Esophagus muscularis mucosa (tissue), 4 donors: ENCODE measurements at regions not wholly inside any gene's neighbourhood (a gene's known extent, or its start where the extent isn't known, plus 50 kb on each side); places are given as distances from the start of the nearest gene placed in this dataset.

Experiments
- DNase-seq: peaks from one replicate; pipeline ENCODE4 v3.0.0-alpha.2; 2017; ENCODE audit errors: extremely low spot score
- H3K27ac ChIP-seq, 4 donors: fragments of 200-600 bp; sonication (generic); replicated peaks in 1 of 4; 1 replicate in 3 of 4; 2 replicates in 1 of 4; pipeline ENCODE4 v1.5.1; 2016 to 2019; ENCODE audit warnings: mild to moderate bottlenecking in 1 of 4
- H3K27me3 ChIP-seq, 4 donors: fragments of 200-600 bp; sonication (generic); one replicate each; pipeline versions ENCODE4 v1.5.1 to v1.6.0; 2016 to 2019
- H3K36me3 ChIP-seq, 4 donors: fragments of 200-600 bp; sonication (generic); one replicate each; pipeline ENCODE4 v1.5.1; 2016 to 2019
- H3K4me1 ChIP-seq, 4 donors: fragments of 200-600 bp; sonication (generic); one replicate each; pipeline ENCODE4 v1.5.1; 2016 to 2019
- H3K4me3 ChIP-seq, 4 donors: fragments of 200-600 bp; sonication (generic); 1 replicate in 2 of 4; 2 replicates in 2 of 4; pipeline ENCODE4 v1.5.1; 2016 to 2019; ENCODE audit warnings: mild to moderate bottlenecking in 4 of 4, moderate library complexity in 1 of 4
- H3K9me3 ChIP-seq, 4 donors: fragments of 200-600 bp; sonication (generic); 1 replicate in 3 of 4; 2 replicates in 1 of 4; pipeline ENCODE4 v1.5.1; 2016 to 2019
- EP300 ChIP-seq: sonication (generic); formaldehyde crosslinking; IDR thresholded peaks from one replicate; pipeline ENCODE4 v1.6.1; 2017; ENCODE audit warnings: antibody characterized with exemption
- POLR2A ChIP-seq: fragments of 450-650 bp; IDR thresholded peaks from one replicate; pipeline ENCODE4 v1.6.1; 2017; ENCODE audit warnings: antibody characterized with exemption, moderate library complexity, mild to moderate bottlenecking, low read depth
- POLR2AphosphoS5 ChIP-seq, 2 donors: sonication (generic); formaldehyde crosslinking; IDR thresholded peaks; one replicate each; pipeline ENCODE4 v1.6.1; 2017; ENCODE audit warnings: antibody characterized with exemption in 2 of 2
- WGBS: methylation state at CpG from one replicate; pipeline ENCODE4 v1.1.5; 2018; 5-methylcytosine and 5-hydroxymethylcytosine counted together
- intact Hi-C: fragments of 100-400 bp; cut with DNase I; formaldehyde crosslinking; loops from one replicate; pipeline ENCODE4 v1.15.1; 2023
- TF ChIP-seq, protein P1 (sequence below), 3 experiments: fragments of 200-600 bp in 2 of 3; fragments of 450-650 bp in 1 of 3; sonication (generic) in 2 of 3; IDR thresholded peaks; one replicate each; pipeline ENCODE4 v1.5.1; 2017 to 2019; ENCODE audit warnings: antibody characterized with exemption in 3 of 3, mild to moderate bottlenecking in 2 of 3, moderate library complexity in 1 of 3

GRCh38 chr22:48650323-48651035, 1177.2 kb downstream of the BRD1 start:
- Histone ChIP-seq H3K9me3 (peaks cover 0 to 6% (median 3%) of the 10 kb centered on the region in 4 donors), H3K4me1 (no peaks in the 10 kb centered on the region), H3K27ac (no peak overlapping the region), H3K4me3 (no peak overlapping the region), H3K36me3 (no peaks in the 10 kb centered on the region), H3K27me3 (peaks cover 0 to 22% (median 0%) of the 10 kb centered on the region in 4 donors)
- WGBS: 89% methylated on average over 17 of the region's 17 CpGs
- DNase-seq: no peak
- TF ChIP-seq POLR2A (no peak), EP300 (no peak), POLR2AphosphoS5 (IDR thresholded peaks at IDR 0.05) (no peak)
- TF ChIP-seq, protein P1, sequence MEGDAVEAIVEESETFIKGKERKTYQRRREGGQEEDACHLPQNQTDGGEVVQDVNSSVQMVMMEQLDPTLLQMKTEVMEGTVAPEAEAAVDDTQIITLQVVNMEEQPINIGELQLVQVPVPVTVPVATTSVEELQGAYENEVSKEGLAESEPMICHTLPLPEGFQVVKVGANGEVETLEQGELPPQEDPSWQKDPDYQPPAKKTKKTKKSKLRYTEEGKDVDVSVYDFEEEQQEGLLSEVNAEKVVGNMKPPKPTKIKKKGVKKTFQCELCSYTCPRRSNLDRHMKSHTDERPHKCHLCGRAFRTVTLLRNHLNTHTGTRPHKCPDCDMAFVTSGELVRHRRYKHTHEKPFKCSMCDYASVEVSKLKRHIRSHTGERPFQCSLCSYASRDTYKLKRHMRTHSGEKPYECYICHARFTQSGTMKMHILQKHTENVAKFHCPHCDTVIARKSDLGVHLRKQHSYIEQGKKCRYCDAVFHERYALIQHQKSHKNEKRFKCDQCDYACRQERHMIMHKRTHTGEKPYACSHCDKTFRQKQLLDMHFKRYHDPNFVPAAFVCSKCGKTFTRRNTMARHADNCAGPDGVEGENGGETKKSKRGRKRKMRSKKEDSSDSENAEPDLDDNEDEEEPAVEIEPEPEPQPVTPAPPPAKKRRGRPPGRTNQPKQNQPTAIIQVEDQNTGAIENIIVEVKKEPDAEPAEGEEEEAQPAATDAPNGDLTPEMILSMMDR (IDR thresholded peaks at IDR 0.05): no peak
- intact Hi-C loops: no loop called here

- Histone ChIP-seq H3K27ac (no peak overlapping the region), H3K27me3 (peaks cover 0 to 22% (median 0%) of the 10 kb centered on the region in 4 donors), H3K4me3 (no peak overlapping the region), H3K4me1 (no peaks in the 10 kb centered on the region), H3K9me3 (no peaks in the 10 kb centered on the region), H3K36me3 (no peaks in the 10 kb centered on the region)
- intact Hi-C loops: no loop called here
- WGBS: 82% methylated on average over 15 of the region's 16 CpGs
- no peak for DNase-seq
- TF ChIP-seq EP300: no peak
- no peak for TF ChIP-seq POLR2A
- TF ChIP-seq POLR2AphosphoS5 (IDR thresholded peaks at IDR 0.05): no peak
- TF ChIP-seq, protein P1 (IDR thresholded peaks at IDR 0.05): no peak
These were observed 1178.2 kb downstream of the BRD1 start for GRCh38 chr22:48649466-48649865.

- no peak overlapping the region for H3K27ac ChIP-seq
These were observed 1178.6 kb downstream of the BRD1 start for GRCh38 chr22:48649031-48649430.

DNA sequence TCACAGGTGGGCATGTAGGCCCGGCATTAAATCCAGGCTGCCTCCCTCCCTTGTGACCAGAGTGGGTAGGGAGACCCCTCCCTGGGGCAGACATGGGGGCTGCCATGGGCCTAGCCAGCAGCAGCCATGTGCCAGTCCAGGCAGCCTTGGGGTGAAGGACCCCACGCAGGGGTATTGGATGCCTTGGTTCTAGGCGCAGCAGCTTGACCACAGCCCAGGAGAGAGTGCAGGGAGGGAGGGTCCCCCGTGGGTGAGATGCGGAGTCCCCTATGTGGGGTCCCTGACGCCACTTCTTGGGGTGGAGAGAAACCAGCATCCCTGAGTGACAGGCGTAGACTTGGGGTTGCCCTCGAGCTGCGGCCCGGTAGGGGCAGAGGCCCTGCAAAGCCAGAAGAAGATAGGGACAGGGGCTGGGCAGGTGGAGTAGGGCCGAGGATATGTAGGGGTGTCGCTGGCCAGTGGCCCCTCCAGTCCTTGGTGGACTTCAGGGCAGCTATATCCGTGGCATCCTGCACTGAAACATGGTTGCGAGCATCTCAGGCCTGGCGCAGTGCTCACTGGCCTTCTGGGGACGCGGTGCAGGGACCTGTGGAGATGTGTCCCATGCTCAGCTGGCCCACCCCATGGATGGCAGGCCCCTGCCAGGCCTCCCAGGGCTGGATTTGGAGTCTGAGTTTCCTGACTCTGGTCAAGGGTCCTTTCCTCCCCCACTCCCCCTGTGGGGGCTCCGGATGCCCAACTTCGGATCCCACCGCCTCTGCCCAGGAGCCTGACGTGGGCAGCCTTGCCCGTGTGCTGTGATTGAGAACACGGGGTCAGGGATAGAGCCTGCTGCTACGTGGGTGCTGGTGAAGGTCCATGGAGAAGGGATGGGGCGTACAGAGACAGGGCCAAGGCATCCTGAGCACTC, 1179.8 kb downstream of the BRD1 start:
- intact Hi-C loops: no loop called here
- Histone ChIP-seq H3K4me3 (no peak overlapping the region), H3K9me3 (no peaks in the 10 kb centered on the region), H3K27ac (no peak overlapping the region), H3K27me3 (peaks cover 0 to 25% (median 0%) of the 10 kb centered on the region in 4 donors), H3K4me1 (no peaks in the 10 kb centered on the region), H3K36me3 (no peaks in the 10 kb centered on the region)
- DNase-seq: no peak
- TF ChIP-seq POLR2A: no peak
- no peak for TF ChIP-seq EP300
- TF ChIP-seq, protein P1 (IDR thresholded peaks at IDR 0.05): no peak
- no peak for TF ChIP-seq POLR2AphosphoS5 (IDR thresholded peaks at IDR 0.05)
- WGBS: 87% methylated on average over 22 of the region's 25 CpGs

More at GRCh38 chr22:48649031-48649430, 1178.6 kb downstream of the BRD1 start:
- no peaks in the 10 kb centered on the region for H3K36me3 ChIP-seq
- peaks cover 0 to 18% (median 0%) of the 10 kb centered on the region in 4 donors for H3K27me3 ChIP-seq
- TF ChIP-seq POLR2AphosphoS5 (IDR thresholded peaks at IDR 0.05): no peak
- no peak for TF ChIP-seq EP300
- TF ChIP-seq, protein P1 (IDR thresholded peaks at IDR 0.05): no peak
- TF ChIP-seq POLR2A: no peak
- H3K4me3 ChIP-seq: no peak overlapping the region
- H3K4me1 ChIP-seq: no peaks in the 10 kb centered on the region
- WGBS: 64% methylated on average over 4 of the region's 9 CpGs
- DNase-seq: no peak
- H3K9me3 ChIP-seq: no peaks in the 10 kb centered on the region
- intact Hi-C loops: no loop called here
